ENCODE measurements at regions not wholly inside any gene's neighbourhood (a gene's known extent, or its start where the extent isn't known, plus 50 kb on each side); places are given as distances from the start of the nearest gene placed in this dataset.
A peak's percentile ranks its signal among the peaks of the same experiment; 100 is the strongest.

DNA sequence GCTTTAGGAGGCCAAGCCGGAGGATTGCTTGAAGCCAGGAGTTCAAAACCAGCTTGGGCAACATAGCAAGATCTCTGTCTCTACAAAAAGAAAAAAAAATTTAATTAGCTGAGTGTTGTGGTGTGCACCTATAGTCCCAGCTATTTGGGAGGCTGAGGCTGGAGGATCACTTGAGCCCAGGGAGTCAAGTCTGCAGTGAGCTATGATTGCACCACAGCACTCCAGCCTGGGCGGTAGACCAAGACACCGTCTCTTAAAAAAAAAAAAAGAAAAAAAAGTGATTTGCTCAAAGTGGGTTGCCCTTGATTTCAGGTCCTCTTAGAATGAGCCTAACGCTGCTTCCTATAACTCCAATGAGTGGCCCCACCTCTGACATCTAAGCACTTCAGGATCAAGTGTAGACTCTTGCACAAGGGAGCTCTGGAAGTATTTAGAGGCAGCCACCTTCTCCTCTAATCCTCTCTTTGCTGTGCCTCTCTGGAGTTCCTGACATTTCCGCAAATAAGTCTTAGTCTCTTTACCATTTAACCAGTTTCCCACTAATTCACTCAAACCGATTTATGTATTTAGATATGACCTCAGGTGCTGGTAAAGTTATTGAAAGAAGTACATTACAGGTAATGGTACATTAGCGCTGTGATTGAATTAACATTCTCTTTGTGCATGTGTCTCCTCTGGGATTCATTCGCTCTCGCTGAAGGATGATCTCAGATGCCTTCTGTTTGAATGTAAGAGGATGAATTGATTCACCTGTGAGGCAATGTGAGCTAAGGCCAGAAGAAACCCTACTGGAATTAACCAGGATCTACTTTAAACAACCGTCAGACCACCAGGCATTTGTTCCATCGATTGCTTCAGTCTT, 60.8 kb upstream of the CELF2 start:
- peak in 1 of 4 donors; percentile 50 for DNase-seq
- no peak overlapping the region for H3K27ac ChIP-seq
- intact Hi-C loops (cut with DNase I): no loop called here
- TF ChIP-seq, protein P1, sequence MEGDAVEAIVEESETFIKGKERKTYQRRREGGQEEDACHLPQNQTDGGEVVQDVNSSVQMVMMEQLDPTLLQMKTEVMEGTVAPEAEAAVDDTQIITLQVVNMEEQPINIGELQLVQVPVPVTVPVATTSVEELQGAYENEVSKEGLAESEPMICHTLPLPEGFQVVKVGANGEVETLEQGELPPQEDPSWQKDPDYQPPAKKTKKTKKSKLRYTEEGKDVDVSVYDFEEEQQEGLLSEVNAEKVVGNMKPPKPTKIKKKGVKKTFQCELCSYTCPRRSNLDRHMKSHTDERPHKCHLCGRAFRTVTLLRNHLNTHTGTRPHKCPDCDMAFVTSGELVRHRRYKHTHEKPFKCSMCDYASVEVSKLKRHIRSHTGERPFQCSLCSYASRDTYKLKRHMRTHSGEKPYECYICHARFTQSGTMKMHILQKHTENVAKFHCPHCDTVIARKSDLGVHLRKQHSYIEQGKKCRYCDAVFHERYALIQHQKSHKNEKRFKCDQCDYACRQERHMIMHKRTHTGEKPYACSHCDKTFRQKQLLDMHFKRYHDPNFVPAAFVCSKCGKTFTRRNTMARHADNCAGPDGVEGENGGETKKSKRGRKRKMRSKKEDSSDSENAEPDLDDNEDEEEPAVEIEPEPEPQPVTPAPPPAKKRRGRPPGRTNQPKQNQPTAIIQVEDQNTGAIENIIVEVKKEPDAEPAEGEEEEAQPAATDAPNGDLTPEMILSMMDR (IDR thresholded peaks at IDR 0.05): no peak
- H3K4me3 ChIP-seq: no peak overlapping the region
- no peaks in the 10 kb centered on the region for H3K27me3 ChIP-seq
- ATAC-seq: peak; percentile 96
- H3K36me3 ChIP-seq: no peaks in the 10 kb centered on the region
- no peaks in the 10 kb centered on the region for H3K9me3 ChIP-seq
- H3K4me1 ChIP-seq: no peaks in the 10 kb centered on the region

DNA sequence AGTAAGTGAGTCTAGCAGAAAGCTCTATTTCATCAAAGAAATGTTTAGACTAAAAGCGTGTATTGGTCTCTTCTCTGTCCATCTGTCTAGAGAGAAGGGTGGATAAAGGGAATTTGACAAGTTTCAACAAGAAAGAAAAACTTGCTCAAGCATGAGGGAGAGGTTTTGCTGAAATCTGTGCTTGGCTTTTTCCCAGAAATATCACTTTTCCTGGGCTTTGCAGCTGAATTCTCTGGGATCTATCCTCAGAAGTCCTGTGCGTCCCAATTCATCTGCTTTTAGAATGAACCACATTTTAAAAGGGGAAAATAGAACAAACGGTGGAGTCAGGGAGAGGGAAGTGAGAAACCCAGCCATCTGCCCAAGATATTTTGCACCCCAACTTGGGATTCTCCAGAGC, 59.6 kb upstream of the CELF2 start:
- Histone ChIP-seq H3K27ac (no peak overlapping the region), H3K4me3 (no peak overlapping the region), H3K4me1 (no peaks in the 10 kb centered on the region), H3K9me3 (no peaks in the 10 kb centered on the region), H3K36me3 (no peaks in the 10 kb centered on the region), H3K27me3 (no peaks in the 10 kb centered on the region)
- intact Hi-C loops (cut with DNase I): no loop called here
- TF ChIP-seq, protein P1 (IDR thresholded peaks at IDR 0.05): no peak
- no peak for DNase-seq
- ATAC-seq: no peak

DNA sequence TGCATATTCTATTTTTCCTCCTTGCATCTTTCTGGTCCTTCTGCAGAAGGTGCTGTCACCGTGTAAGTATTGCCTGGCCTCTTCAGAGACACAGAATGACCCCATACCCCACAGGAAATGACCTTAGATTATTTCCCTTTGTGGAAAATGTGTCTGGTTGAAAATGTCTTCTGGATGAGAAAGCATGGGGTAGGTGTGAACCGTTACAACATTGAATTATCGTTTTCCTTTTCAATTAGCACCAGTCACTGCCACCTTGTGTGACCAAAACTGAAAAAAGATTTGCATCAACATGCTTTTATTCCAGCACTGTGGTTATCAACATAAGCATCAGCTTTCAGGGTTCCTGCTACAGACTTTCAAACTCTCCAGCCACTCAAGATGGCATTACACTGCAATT, 58.0 kb upstream of the CELF2 start:
- H3K36me3 ChIP-seq: no peaks in the 10 kb centered on the region
- intact Hi-C loops (cut with DNase I): no loop called here
- H3K27me3 ChIP-seq: no peaks in the 10 kb centered on the region
- H3K4me3 ChIP-seq: no peak overlapping the region
- DNase-seq (no peak), ATAC-seq (no peak)
- no peak overlapping the region for H3K27ac ChIP-seq
- H3K9me3 ChIP-seq: no peaks in the 10 kb centered on the region
- no peaks in the 10 kb centered on the region for H3K4me1 ChIP-seq
- TF ChIP-seq, protein P1 (IDR thresholded peaks at IDR 0.05): no peak

DNA sequence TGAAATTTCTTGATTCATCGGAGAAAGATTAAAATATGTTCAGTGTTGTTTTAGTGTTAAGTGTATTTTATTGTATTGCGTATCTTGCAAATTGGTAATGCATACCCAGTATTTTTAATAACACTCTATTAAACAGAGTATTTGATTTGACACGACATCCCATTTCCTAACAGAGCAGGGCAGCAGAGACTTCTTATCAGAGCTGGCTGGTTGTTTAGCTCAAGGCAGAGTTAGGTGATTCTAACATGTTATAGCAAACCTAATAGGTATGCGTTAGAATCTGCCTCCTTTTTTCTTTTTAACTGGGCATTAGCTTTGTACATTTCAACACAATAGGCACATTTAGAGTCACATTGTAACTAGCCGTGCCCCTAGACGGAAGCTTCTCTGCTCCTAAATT, 57.1 kb upstream of the CELF2 start:
- no peaks in the 10 kb centered on the region for H3K36me3 ChIP-seq
- no peaks in the 10 kb centered on the region for H3K4me1 ChIP-seq
- TF ChIP-seq, protein P1 (IDR thresholded peaks at IDR 0.05): no peak
- intact Hi-C loops (cut with DNase I): no loop called here
- H3K9me3 ChIP-seq: no peaks in the 10 kb centered on the region
- H3K27me3 ChIP-seq: no peaks in the 10 kb centered on the region
- H3K27ac ChIP-seq: no peak overlapping the region
- no peak for DNase-seq
- no peak for ATAC-seq
- H3K4me3 ChIP-seq: no peak overlapping the region

GRCh38 chr10:10961072-10961471, 56.6 kb upstream of the CELF2 start:
- H3K36me3 ChIP-seq: no peaks in the 10 kb centered on the region
- H3K27me3 ChIP-seq: no peaks in the 10 kb centered on the region
- H3K4me1 ChIP-seq: no peaks in the 10 kb centered on the region
- TF ChIP-seq, protein P1 (IDR thresholded peaks at IDR 0.05): no peak
- intact Hi-C loops (cut with DNase I): no loop called here
- no peaks in the 10 kb centered on the region for H3K9me3 ChIP-seq
- ATAC-seq (no peak), DNase-seq (no peak)
- no peak overlapping the region for H3K4me3 ChIP-seq
- no peak overlapping the region for H3K27ac ChIP-seq
